Spleen (tissue), 7 donors: ENCODE measurements at regions not wholly inside any gene's neighbourhood (a gene's known extent, or its start where the extent isn't known, plus 50 kb on each side); places are given as distances from the start of the nearest gene placed in this dataset.

ENCODE experiments used
- CTCF ChIP-seq, 11 experiments: fragments of 200-600 bp in 7 of 11; fragments of 450-650 bp in 4 of 11; sonication (generic) in 4 of 11; IDR thresholded peaks in 8 of 11; conservative IDR thresholded peaks in 3 of 11; 1 replicate in 7 of 11; 2 replicates in 4 of 11; pipeline versions ENCODE4 v1.4.0 to v1.8.0; 2016 to 2021; ENCODE audit warnings: antibody characterized with exemption in 11 of 11, inconsistent platforms in 4 of 11, mild to moderate bottlenecking in 1 of 11
- POLR2A ChIP-seq, 3 donors: fragments of 450-650 bp; IDR thresholded peaks; one replicate each; pipeline ENCODE4 v1.5.1; 2017; ENCODE audit warnings: antibody characterized with exemption in 3 of 3, mild to moderate bottlenecking in 1 of 3
- POLR2AphosphoS5 ChIP-seq, 3 donors: sonication (generic); formaldehyde crosslinking; IDR thresholded peaks; one replicate each; pipeline ENCODE4 v1.5.1; 2017; ENCODE audit warnings: antibody characterized with exemption in 3 of 3
- donor health status: DM: no; HTN: no; CAD: no; lungs with moderate emphysema.
- donor health status: DM: no; HTN: no; CAD: no.
- donor health status: DM: no; HTN: no; CAD: no.

- TF ChIP-seq CTCF (IDR thresholded peaks at IDR 0.05 in 8 of 11, conservative IDR thresholded peaks at IDR 0.05 in 3 of 11) (no peak), POLR2A (IDR thresholded peaks at IDR 0.05) (no peak), POLR2AphosphoS5 (IDR thresholded peaks at IDR 0.05) (no peak)
Observed at GRCh38 chr7:37536706-37537105, 88.0 kb upstream of the ELMO1 start.
